Panc1 (cell line): ENCODE measurements at regions not wholly inside any gene's neighbourhood (a gene's known extent, or its start where the extent isn't known, plus 50 kb on each side); places are given as distances from the start of the nearest gene placed in this dataset.
A peak's percentile ranks its signal among the peaks of the same experiment; 100 is the strongest.

Experiments used
- ATAC-seq: fragments of 200-7000 bp; cut with Tn5 transposase; 2 replicates; pipeline ENCODE4 v1.9.1; 2020; ENCODE audit warnings: mild to moderate bottlenecking, moderate library complexity
- BruUV-seq: library from RNA; stranded (reverse); fragments of 400-500 nt; replicated peaks from 2 replicates; lab custom pipeline; 2021; lab: Mats Ljungman, UMichigan
- CTCF ChIA-PET: fragments of 300-600 bp; sonication (Branson Sonifier 250); formaldehyde crosslinking; loops from one replicate; lab custom pipeline; 2022; ENCODE audit warnings: antibody characterized with exemption; lab: Charles Lee
- POLR2A ChIA-PET: fragments of 300-600 bp; sonication (Branson Sonifier 250); formaldehyde crosslinking; loops from one replicate; lab custom pipeline; 2022; ENCODE audit warnings: antibody characterized with exemption; lab: Charles Lee
- DNase-seq: peaks from one replicate; pipeline ENCODE4 v3.0.0-alpha.2; 2010; ENCODE audit warnings: low read depth, low spot score
- H3K27ac ChIP-seq: 2 replicates; pipeline ENCODE4 v1.5.1; 2011; ENCODE audit warnings: mild to moderate bottlenecking, low read length, inconsistent platforms
- H3K27me3 ChIP-seq: fragments of 200-500 bp; sonication (Bioruptor generic); 2 replicates; pipeline ENCODE4 v1.6.0; 2014; ENCODE audit warnings: low read length, inconsistent platforms; ENCODE audit not compliant: control insufficient read depth, insufficient read depth
- H3K36me3 ChIP-seq: fragments of 200-500 bp; sonication (Bioruptor generic); 2 replicates; pipeline ENCODE4 v1.5.1; 2014; ENCODE audit warnings: inconsistent platforms, mild to moderate bottlenecking, low read length, moderate library complexity; ENCODE audit not compliant: control insufficient read depth, insufficient read depth
- H3K4me1 ChIP-seq: 2 replicates; pipeline ENCODE4 v1.5.1; 2011; ENCODE audit warnings: inconsistent platforms, mild to moderate bottlenecking, low read length, moderate library complexity; ENCODE audit not compliant: control insufficient read depth, insufficient read depth
- H3K4me3 ChIP-seq, 2 experiments: 2 replicates each; pipeline ENCODE4 v1.5.1; 2011 to 2012; ENCODE audit warnings: low read depth in 2 of 2, low read length in 2 of 2, mild to moderate bottlenecking in 2 of 2, inconsistent platforms in 1 of 2, moderate library complexity in 1 of 2
- H3K9me3 ChIP-seq: fragments of 200-500 bp; sonication (Bioruptor generic); 2 replicates; pipeline ENCODE4 v1.5.1; 2014; ENCODE audit warnings: low read depth, mild to moderate bottlenecking, inconsistent platforms, low read length, moderate library complexity; ENCODE audit not compliant: control insufficient read depth, insufficient read depth
- CTCF ChIP-seq: fragments of 450-650 bp; IDR thresholded peaks from 2 replicates; pipeline ENCODE4 v1.5.1; 2017; ENCODE audit warnings: mild to moderate bottlenecking
- POLR2AphosphoS5 ChIP-seq: IDR thresholded peaks from 2 replicates; pipeline ENCODE4 v1.6.1; 2012; ENCODE audit warnings: mild to moderate bottlenecking, low read depth, low read length, moderate library complexity
- REST ChIP-seq, 2 experiments: IDR thresholded peaks; 2 replicates each; pipeline ENCODE4 v1.6.1; 2011 to 2012; ENCODE audit warnings: low read depth in 2 of 2, control low read depth in 1 of 2, low read length in 1 of 2, mild to moderate bottlenecking in 1 of 2, moderate library complexity in 1 of 2; ENCODE audit not compliant: insufficient read depth in 1 of 2
- SIN3A ChIP-seq: IDR thresholded peaks from 2 replicates; pipeline ENCODE4 v1.6.1; 2012; ENCODE audit warnings: low read depth, mild to moderate bottlenecking, low read length, moderate library complexity, borderline replicate concordance; ENCODE audit not compliant: insufficient read depth
- TCF7L2 ChIP-seq: IDR thresholded peaks from 2 replicates; pipeline ENCODE4 v1.6.1; 2011; ENCODE audit warnings: mild to moderate bottlenecking, low read depth, low read length, inconsistent platforms
- in situ Hi-C: cut with HindIII; loops from 2 replicates; pipeline ENCODE4 v1.10.0; 2016; ENCODE audit warnings: low sequenced_read_pairs, low pct_unique_long_range_greater_than_20kb
- intact Hi-C: fragments of 100-400 bp; cut with micrococcal nuclease; formaldehyde crosslinking; loops from one replicate; pipeline ENCODE4 v1.10.0; 2022; ENCODE audit not compliant: unreplicated experiment

DNA sequence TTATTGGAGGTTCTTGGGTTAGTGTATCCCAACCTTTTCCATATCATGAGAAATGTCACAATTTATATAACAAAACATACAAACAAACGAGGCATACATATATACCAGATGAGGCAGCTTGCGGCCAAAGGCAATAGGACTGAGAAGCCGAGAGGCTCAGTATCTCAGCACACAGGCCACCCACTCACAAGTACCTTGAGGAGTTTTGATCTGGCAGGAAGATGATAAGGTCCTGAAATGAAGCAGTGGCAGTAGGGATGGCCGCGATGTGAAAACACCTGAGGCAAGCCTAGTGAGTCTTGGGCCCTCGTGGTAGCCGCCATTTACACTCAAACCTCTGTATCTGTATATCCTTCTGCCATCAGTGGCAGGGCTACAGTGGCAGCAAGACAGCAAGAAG, 55.3 kb upstream of the PRPS1 start:
- CTCF ChIA-PET: no interaction called here
- no TSS peak for BruUV-seq
- POLR2A ChIA-PET: no interaction called here
- Histone ChIP-seq H3K36me3 (no peaks in the 10 kb centered on the region), H3K27ac (peak overlapping the region; percentile 34; the same call in 1 of the 2 replicates), H3K9me3 (no peaks in the 10 kb centered on the region; the same call in 1 of the 2 replicates), H3K4me1 (peaks cover 8% of the 10 kb centered on the region), H3K4me3 (no peak overlapping the region), H3K27me3 (no peaks in the 10 kb centered on the region)
- TF ChIP-seq SIN3A (no peak), POLR2AphosphoS5 (no peak), TCF7L2 (no peak), CTCF (no peak), REST (IDR thresholded peaks at IDR 0.05; ENCODE audit: insufficient read depth in 1 of 2, low read depth in 2 of 2, low read length in 1 of 2) (no peak)
- intact Hi-C loops: no loop called here
- no peak for DNase-seq
- ATAC-seq: no peak
- in situ Hi-C loops: no loop called here

DNA sequence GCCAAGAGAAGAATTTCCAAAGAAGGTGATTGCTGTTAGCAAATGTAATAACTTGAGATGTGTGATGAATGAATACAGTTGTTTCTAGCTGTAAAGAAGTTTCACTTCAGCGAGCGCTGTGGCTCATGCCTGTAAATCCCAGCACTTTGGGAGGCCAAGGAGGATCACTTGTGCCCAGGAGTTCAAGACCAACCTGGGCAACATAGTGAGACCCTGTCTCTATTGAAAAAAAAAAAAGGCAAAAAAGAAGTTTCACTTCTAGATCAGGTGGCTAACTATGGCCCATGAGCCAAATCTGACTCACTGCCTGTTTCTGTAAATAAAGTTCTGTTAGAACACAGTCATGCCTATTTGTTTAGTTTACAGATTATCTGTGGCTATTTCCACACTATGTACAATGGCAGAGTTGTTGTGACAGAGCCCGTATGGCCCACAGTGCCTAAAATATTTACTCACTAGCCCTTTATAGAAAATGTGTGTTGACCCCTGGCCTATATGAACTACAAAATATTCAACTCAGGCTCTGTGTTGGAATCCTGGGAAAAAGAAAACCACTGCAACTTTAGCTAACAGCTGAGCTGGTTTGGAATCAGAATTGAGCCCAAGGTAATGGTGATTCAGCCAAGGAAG, 54.1 kb upstream of the PRPS1 start:
- no TSS peak for BruUV-seq
- DNase-seq (no peak), ATAC-seq (peak; percentile 84)
- no peaks in the 10 kb centered on the region for H3K36me3 ChIP-seq
- in situ Hi-C loops: no loop called here
- intact Hi-C loops: no loop called here
- H3K27ac ChIP-seq: peak overlapping the region; percentile 29
- no peaks in the 10 kb centered on the region; the same call in 1 of the 2 replicates for H3K9me3 ChIP-seq
- peaks cover 8% of the 10 kb centered on the region for H3K4me1 ChIP-seq
- H3K27me3 ChIP-seq: no peaks in the 10 kb centered on the region
- TF ChIP-seq POLR2AphosphoS5 (peak; percentile 57; the same call in 1 of the 2 replicates), SIN3A (no peak)
- H3K4me3 ChIP-seq: no peak overlapping the region
- POLR2A ChIA-PET: no interaction called here
- CTCF ChIA-PET: no interaction called here

DNA sequence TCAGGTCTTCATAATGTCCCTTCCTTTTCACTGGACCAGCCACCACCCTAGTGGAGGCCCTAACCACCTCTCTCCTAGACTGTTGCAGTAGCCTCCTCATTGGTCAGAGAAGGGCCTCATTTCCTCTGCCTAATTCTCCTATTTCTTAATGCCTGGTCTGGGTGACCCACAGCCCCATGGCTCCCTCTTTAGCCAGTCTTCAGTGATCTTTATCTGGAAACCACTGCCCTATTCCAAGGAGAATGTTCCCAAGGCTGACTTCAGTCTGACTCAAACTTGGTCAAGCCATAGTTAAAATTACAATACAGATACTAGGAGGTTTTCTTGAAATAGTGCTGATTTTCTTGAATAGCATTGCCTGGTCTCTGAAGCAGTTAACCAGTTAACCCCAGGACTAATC, 53.6 kb upstream of the PRPS1 start:
- no peaks in the 10 kb centered on the region; the same call in 1 of the 2 replicates for H3K9me3 ChIP-seq
- ATAC-seq (peak; percentile 37; the same call in 1 of the 2 replicates), DNase-seq (no peak)
- no peak overlapping the region for H3K4me3 ChIP-seq
- H3K4me1 ChIP-seq: peaks cover 8% of the 10 kb centered on the region
- H3K36me3 ChIP-seq: no peaks in the 10 kb centered on the region
- no peak for TF ChIP-seq SIN3A
- TF ChIP-seq POLR2AphosphoS5: no peak
- no peak for TF ChIP-seq REST (IDR thresholded peaks at IDR 0.05; ENCODE audit: insufficient read depth in 1 of 2, low read depth in 2 of 2, low read length in 1 of 2)
- TF ChIP-seq TCF7L2: no peak
- TF ChIP-seq CTCF: no peak
- in situ Hi-C loops: no loop called here
- CTCF ChIA-PET: no interaction called here
- POLR2A ChIA-PET: no interaction called here
- no peaks in the 10 kb centered on the region for H3K27me3 ChIP-seq
- BruUV-seq: no TSS peak
- intact Hi-C loops: no loop called here
- H3K27ac ChIP-seq: peak overlapping the region; percentile 26
